Endothelial cell of umbilical vein (primary cell): ENCODE measurements at regions not wholly inside any gene's neighbourhood (a gene's known extent, or its start where the extent isn't known, plus 50 kb on each side); places are given as distances from the start of the nearest gene placed in this dataset.

Experiments used
- BruUV-seq: library from RNA; stranded (reverse); fragments of 400-500 nt; replicated peaks from 2 replicates; lab custom pipeline; 2021; lab: Mats Ljungman, UMichigan
- CTCF ChIA-PET: fragments of 300-600, 350-600 bp; sonication (Branson Sonifier 250); formaldehyde crosslinking; loops from one replicate; lab custom pipeline; 2021; ENCODE audit warnings: antibody characterized with exemption, inconsistent platforms; lab: Charles Lee
- POLR2A ChIA-PET: fragments of 300-600, 350-600 bp; sonication (Branson Sonifier 250); formaldehyde crosslinking; loops from one replicate; lab custom pipeline; 2021; ENCODE audit warnings: antibody characterized with exemption, inconsistent platforms; lab: Charles Lee
- DNase-seq: peaks from one replicate; pipeline ENCODE4 v3.0.0-alpha.2; 2011; ENCODE audit warnings: low read depth, low spot score
- FAIRE-seq: peaks from 2 replicates; lab custom pipeline; 2011; peaks lifted over from hg19 to GRCh38; lab: Jason Lieb, UNC
- H2AFZ ChIP-seq: 2 replicates; pipeline ENCODE4 v1.6.0; 2012; ENCODE audit warnings: low read depth, low read length, control low read depth, inconsistent platforms
- H3K27ac ChIP-seq: 2 replicates; pipeline ENCODE4 v1.5.1; 2011; ENCODE audit warnings: low read depth, mild to moderate bottlenecking, control low read depth, low read length, moderate library complexity; ENCODE audit not compliant: insufficient read depth
- H3K27me3 ChIP-seq, 2 experiments: 2 replicates each; pipeline versions ENCODE4 v1.6.0 to v1.6.1; 2011; ENCODE audit warnings: low read length in 2 of 2, mixed read lengths in 1 of 2; ENCODE audit not compliant: control insufficient read depth in 2 of 2, insufficient read depth in 2 of 2
- H3K36me3 ChIP-seq, 2 experiments: 2 replicates in 1 of 2; 3 replicates in 1 of 2; pipeline ENCODE4 v1.5.1; 2011; ENCODE audit warnings: low read length in 2 of 2, mild to moderate bottlenecking in 1 of 2, moderate library complexity in 1 of 2; ENCODE audit not compliant: control insufficient read depth in 2 of 2, insufficient read depth in 2 of 2; ENCODE audit errors: extremely low read depth in 1 of 2
- H3K4me1 ChIP-seq: 3 replicates; pipeline ENCODE4 v1.5.1; 2011; ENCODE audit warnings: mild to moderate bottlenecking, low read length; ENCODE audit not compliant: control insufficient read depth, insufficient read depth; ENCODE audit errors: extremely low read depth
- H3K4me2 ChIP-seq: 2 replicates; pipeline ENCODE4 v1.6.1; 2011; ENCODE audit warnings: low read length, control low read depth, mixed read lengths; ENCODE audit not compliant: insufficient read depth
- H3K4me3 ChIP-seq, 3 experiments: fragments of 200-600 bp in 1 of 3; sonication (generic), shearing (Covaris generic) in 1 of 3; replicated peaks in 1 of 3; 2 replicates each; pipeline ENCODE4 v1.5.1; 2011 to 2016; ENCODE audit warnings: control low read depth in 3 of 3, low read length in 3 of 3, mild to moderate bottlenecking in 2 of 3, inconsistent platforms in 1 of 3, low read depth in 1 of 3, moderate library complexity in 1 of 3; ENCODE audit not compliant: insufficient read depth in 1 of 3
- H3K79me2 ChIP-seq: 2 replicates; pipeline ENCODE4 v1.6.0; 2012; ENCODE audit warnings: low read length, inconsistent platforms; ENCODE audit not compliant: control insufficient read depth, insufficient read depth
- H3K9ac ChIP-seq: replicated peaks from 2 replicates; pipeline ENCODE3; 2011; ENCODE audit warnings: low read length, control low read depth; ENCODE audit not compliant: insufficient read depth; ENCODE audit errors: extremely low read depth
- H3K9me1 ChIP-seq: replicated peaks from 3 replicates; pipeline ENCODE4 v1.6.0; 2011; ENCODE audit warnings: mild to moderate bottlenecking, low read length; ENCODE audit not compliant: control insufficient read depth, insufficient read depth; ENCODE audit errors: extremely low read depth
- H3K9me3 ChIP-seq: replicated peaks from 2 replicates; pipeline ENCODE4 v1.5.1; 2012; ENCODE audit warnings: low read length, inconsistent platforms; ENCODE audit not compliant: control insufficient read depth, insufficient read depth
- H4K20me1 ChIP-seq: replicated peaks from 2 replicates; pipeline ENCODE3; 2011; ENCODE audit warnings: mild to moderate bottlenecking, low read length; ENCODE audit not compliant: control insufficient read depth, insufficient read depth; ENCODE audit errors: extremely low read depth
- CTCF ChIP-seq, 2 donors: IDR thresholded peaks; 1 replicate in 1 of 2; 2 replicates in 1 of 2; pipeline ENCODE4 v1.5.1; 2011; ENCODE audit warnings: low read length in 2 of 2, mild to moderate bottlenecking in 2 of 2, moderate library complexity in 2 of 2, control low read depth in 1 of 2, inconsistent platforms in 1 of 2, low read depth in 1 of 2; ENCODE audit not compliant: insufficient read depth in 1 of 2; ENCODE audit errors: extremely low read depth in 1 of 2
- EZH2 ChIP-seq: IDR thresholded peaks from 2 replicates; pipeline ENCODE4 v1.6.1; 2012; ENCODE audit warnings: borderline replicate concordance, low read depth, mild to moderate bottlenecking, moderate library complexity, low read length, inconsistent platforms; ENCODE audit not compliant: severe bottlenecking
- FOS ChIP-seq: IDR thresholded peaks from 2 replicates; pipeline ENCODE4 v1.6.1; 2011; ENCODE audit warnings: mild to moderate bottlenecking, low read length, moderate library complexity, borderline replicate concordance; ENCODE audit not compliant: insufficient read depth
- GATA2 ChIP-seq: IDR thresholded peaks from 2 replicates; pipeline ENCODE4 v1.7.0; 2011; ENCODE audit warnings: low read depth, mild to moderate bottlenecking, moderate library complexity, mixed read lengths, low read length; ENCODE audit not compliant: insufficient read length, insufficient read depth
- JUN ChIP-seq: IDR thresholded peaks from 2 replicates; pipeline ENCODE4 v1.6.1; 2011; ENCODE audit warnings: borderline replicate concordance, low read depth; ENCODE audit not compliant: insufficient read length, insufficient read depth
- MAX ChIP-seq: IDR thresholded peaks from 2 replicates; pipeline ENCODE4 v1.6.1; 2011; ENCODE audit not compliant: insufficient read depth, insufficient read length
- MYC ChIP-seq: IDR thresholded peaks from one replicate; pipeline ENCODE4 v1.6.1; 2011; ENCODE audit warnings: mild to moderate bottlenecking, low read depth, low read length
- POLR2A ChIP-seq: IDR thresholded peaks from 2 replicates; pipeline ENCODE4 v1.6.1; 2012; ENCODE audit warnings: low read depth, mild to moderate bottlenecking, control low read depth, low read length
- POLR2AphosphoS5 ChIP-seq: IDR thresholded peaks from 2 replicates; pipeline ENCODE4 v1.6.1; 2012; ENCODE audit warnings: low read depth, mild to moderate bottlenecking, control low read depth, low read length, moderate library complexity; ENCODE audit not compliant: insufficient read depth
- dilution Hi-C: fragments of 300-500 bp; cut with MboI; formaldehyde crosslinking; loops from one replicate; pipeline ENCODE4 v1.15.0; 2019; ENCODE audit warnings: low sequenced_read_pairs; ENCODE audit not compliant: extremely low pct_ligation_motif_present
- intact Hi-C: fragments of 100-400 bp; cut with micrococcal nuclease; formaldehyde crosslinking; loops from one replicate; pipeline ENCODE4 v1.10.0; 2022

- TF ChIP-seq JUN = no peak
- no peak for TF ChIP-seq POLR2A
- TF ChIP-seq EZH2 = no peak
- TF ChIP-seq MAX = no peak
- no peak for TF ChIP-seq MYC
- no peak for TF ChIP-seq POLR2AphosphoS5
- TF ChIP-seq FOS = no peak
- no peak for TF ChIP-seq CTCF (IDR thresholded peaks at IDR 0.05; ENCODE audit: extremely low read depth in 1 of 2, insufficient read depth in 1 of 2, low read depth in 1 of 2, low read length in 2 of 2)
- no peak for TF ChIP-seq GATA2
- DNase-seq (no peak), FAIRE-seq (no peak)
- Histone ChIP-seq H3K4me1 (no peaks in the 10 kb centered on the region), H3K36me3 (no peaks in the 10 kb centered on the region), H3K79me2 (no peaks in the 10 kb centered on the region), H3K9ac (no peak overlapping the region), H3K9me1 (no peaks in the 10 kb centered on the region), H4K20me1 (no peaks in the 10 kb centered on the region), H2AFZ (no peak overlapping the region), H3K4me3 (no peak overlapping the region), H3K27me3 (no peaks in the 10 kb centered on the region), H3K27ac (no peak overlapping the region), H3K9me3 (no peaks in the 10 kb centered on the region), H3K4me2 (no peak overlapping the region)
- POLR2A ChIA-PET = no interaction called here
- no TSS peak for BruUV-seq
- dilution Hi-C loops = no loop called here
- intact Hi-C loops = no loop called here
- CTCF ChIA-PET = no interaction called here
Observed at GRCh38 chr6:121925024-121925423, 474.4 kb upstream of the HSF2 start.
